IPS-20b (cell line): ENCODE measurements at regions not wholly inside any gene's neighbourhood (a gene's known extent, or its start where the extent isn't known, plus 50 kb on each side); places are given as distances from the start of the nearest gene placed in this dataset.

ENCODE experiments used
- H3K27ac ChIP-seq: one replicate; pipeline ENCODE4 v1.5.1; 2013; ENCODE audit warnings: low read length
- H3K27me3 ChIP-seq: 2 replicates; pipeline ENCODE4 v1.6.1; 2013; ENCODE audit warnings: mild to moderate bottlenecking, low read length, inconsistent platforms; ENCODE audit not compliant: insufficient read depth
- H3K36me3 ChIP-seq: 2 replicates; pipeline ENCODE4 v1.6.1; 2013; ENCODE audit warnings: low read depth, mild to moderate bottlenecking, inconsistent platforms, low read length, moderate library complexity; ENCODE audit not compliant: insufficient read depth
- H3K4me1 ChIP-seq: 2 replicates; pipeline ENCODE4 v1.6.1; 2013; ENCODE audit warnings: mild to moderate bottlenecking, control low read depth, inconsistent platforms, low read length, moderate library complexity; ENCODE audit not compliant: insufficient read depth
- H3K4me3 ChIP-seq: 2 replicates; pipeline ENCODE4 v1.5.1; 2013; ENCODE audit warnings: mild to moderate bottlenecking, low read length, inconsistent platforms
- H3K9ac ChIP-seq: 2 replicates; pipeline ENCODE4 v1.6.1; 2013; ENCODE audit warnings: low read depth, mild to moderate bottlenecking, inconsistent platforms, low read length, moderate library complexity
- H3K9me3 ChIP-seq: 2 replicates; pipeline ENCODE4 v1.6.1; 2013; ENCODE audit warnings: mild to moderate bottlenecking, low read depth, low read length, inconsistent platforms; ENCODE audit not compliant: insufficient read depth

- Histone ChIP-seq H3K27ac (no peak overlapping the region), H3K4me1 (peaks cover 5% of the 10 kb centered on the region; the same call in 1 of the 2 replicates), H3K4me3 (no peak overlapping the region), H3K9me3 (no peaks in the 10 kb centered on the region), H3K27me3 (no peaks in the 10 kb centered on the region), H3K36me3 (no peaks in the 10 kb centered on the region), H3K9ac (no peak overlapping the region)
Observed at GRCh38 chr13:106786006-106786563, 218.1 kb upstream of the ARGLU1 start.

- no peaks in the 10 kb centered on the region for H3K27me3 ChIP-seq
- no peaks in the 10 kb centered on the region for H3K36me3 ChIP-seq
- no peaks in the 10 kb centered on the region for H3K9me3 ChIP-seq
- no peak overlapping the region for H3K27ac ChIP-seq
- H3K4me3 ChIP-seq, result no peak overlapping the region
- H3K4me1 ChIP-seq, result no peaks in the 10 kb centered on the region
- H3K9ac ChIP-seq, result no peak overlapping the region
Observed at GRCh38 chr13:106774621-106775020, 206.7 kb upstream of the ARGLU1 start.

- no peak overlapping the region for H3K4me3 ChIP-seq
- no peak overlapping the region for H3K9ac ChIP-seq
- no peaks in the 10 kb centered on the region for H3K36me3 ChIP-seq
- no peaks in the 10 kb centered on the region for H3K4me1 ChIP-seq
- H3K27me3 ChIP-seq, result no peaks in the 10 kb centered on the region
- H3K9me3 ChIP-seq, result peaks cover 5% of the 10 kb centered on the region
- H3K27ac ChIP-seq, result no peak overlapping the region
Observed at GRCh38 chr13:106772006-106772601, 204.2 kb upstream of the ARGLU1 start.

GRCh38 chr13:106768991-106769390 is 201.1 kb upstream of the ARGLU1 start:
- no peaks in the 10 kb centered on the region for H3K27me3 ChIP-seq
- no peaks in the 10 kb centered on the region for H3K4me1 ChIP-seq
- H3K36me3 ChIP-seq, result no peaks in the 10 kb centered on the region
- no peak overlapping the region for H3K4me3 ChIP-seq
- no peak overlapping the region for H3K9ac ChIP-seq
- no peak overlapping the region for H3K27ac ChIP-seq
- peaks cover 8% of the 10 kb centered on the region for H3K9me3 ChIP-seq

GRCh38 chr13:106762708-106763107 is 194.8 kb upstream of the ARGLU1 start:
- H3K36me3 ChIP-seq, result no peaks in the 10 kb centered on the region
- H3K9me3 ChIP-seq, result peaks cover 8% of the 10 kb centered on the region
- H3K4me3 ChIP-seq, result no peak overlapping the region
- H3K4me1 ChIP-seq, result no peaks in the 10 kb centered on the region
- H3K27me3 ChIP-seq, result no peaks in the 10 kb centered on the region
- H3K27ac ChIP-seq, result no peak overlapping the region
- H3K9ac ChIP-seq, result no peak overlapping the region

GRCh38 chr13:106756446-106756845 is 188.5 kb upstream of the ARGLU1 start:
- Histone ChIP-seq H3K9ac (no peak overlapping the region), H3K4me1 (peaks cover 4% of the 10 kb centered on the region; the same call in 1 of the 2 replicates), H3K36me3 (no peaks in the 10 kb centered on the region), H3K27me3 (no peaks in the 10 kb centered on the region), H3K9me3 (no peaks in the 10 kb centered on the region), H3K4me3 (no peak overlapping the region), H3K27ac (no peak overlapping the region)

- H3K4me1 ChIP-seq, result peaks cover 4% of the 10 kb centered on the region; the same call in 1 of the 2 replicates
- no peak overlapping the region for H3K4me3 ChIP-seq
- H3K27ac ChIP-seq, result no peak overlapping the region
- no peaks in the 10 kb centered on the region for H3K9me3 ChIP-seq
- H3K36me3 ChIP-seq, result no peaks in the 10 kb centered on the region
- H3K9ac ChIP-seq, result no peak overlapping the region
- no peaks in the 10 kb centered on the region for H3K27me3 ChIP-seq
Observed at GRCh38 chr13:106755542-106755941, 187.6 kb upstream of the ARGLU1 start.

GRCh38 chr13:106753251-106753650 is 185.3 kb upstream of the ARGLU1 start:
- no peaks in the 10 kb centered on the region for H3K27me3 ChIP-seq
- no peak overlapping the region for H3K9ac ChIP-seq
- H3K9me3 ChIP-seq, result no peaks in the 10 kb centered on the region
- H3K4me3 ChIP-seq, result no peak overlapping the region
- no peak overlapping the region for H3K27ac ChIP-seq
- no peaks in the 10 kb centered on the region for H3K36me3 ChIP-seq
- peaks cover 4% of the 10 kb centered on the region; the same call in 1 of the 2 replicates for H3K4me1 ChIP-seq

- H3K9me3 ChIP-seq, result no peaks in the 10 kb centered on the region
- H3K9ac ChIP-seq, result no peak overlapping the region
- H3K4me1 ChIP-seq, result peaks cover 4% of the 10 kb centered on the region; the same call in 1 of the 2 replicates
- H3K27me3 ChIP-seq, result no peaks in the 10 kb centered on the region
- no peak overlapping the region for H3K27ac ChIP-seq
- no peaks in the 10 kb centered on the region for H3K36me3 ChIP-seq
- H3K4me3 ChIP-seq, result no peak overlapping the region
Observed at GRCh38 chr13:106752584-106753170, 184.7 kb upstream of the ARGLU1 start.

- H3K27ac ChIP-seq, result no peak overlapping the region
- no peaks in the 10 kb centered on the region for H3K36me3 ChIP-seq
- no peak overlapping the region for H3K9ac ChIP-seq
- no peaks in the 10 kb centered on the region; the same call in 1 of the 2 replicates for H3K4me1 ChIP-seq
- no peak overlapping the region for H3K4me3 ChIP-seq
- no peaks in the 10 kb centered on the region for H3K27me3 ChIP-seq
- H3K9me3 ChIP-seq, result no peaks in the 10 kb centered on the region
Observed at GRCh38 chr13:106748785-106749184, 180.8 kb upstream of the ARGLU1 start.

- Histone ChIP-seq H3K4me1 (no peaks in the 10 kb centered on the region), H3K9me3 (no peaks in the 10 kb centered on the region), H3K27me3 (no peaks in the 10 kb centered on the region), H3K36me3 (no peaks in the 10 kb centered on the region), H3K27ac (no peak overlapping the region), H3K4me3 (no peak overlapping the region), H3K9ac (no peak overlapping the region)
Observed at GRCh38 chr13:106744516-106744915, 176.6 kb upstream of the ARGLU1 start.

- no peak overlapping the region for H3K27ac ChIP-seq
- H3K9me3 ChIP-seq, result no peaks in the 10 kb centered on the region
- H3K36me3 ChIP-seq, result no peaks in the 10 kb centered on the region
- H3K4me1 ChIP-seq, result no peaks in the 10 kb centered on the region
- H3K9ac ChIP-seq, result no peak overlapping the region
- no peak overlapping the region for H3K4me3 ChIP-seq
- H3K27me3 ChIP-seq, result no peaks in the 10 kb centered on the region
Observed at GRCh38 chr13:106738186-106738678, 170.3 kb upstream of the ARGLU1 start.
